Activated naive CD4-positive, alpha-beta T cell treated with anti-CD3 and anti-CD28 coated beads for 36 hours (primary cell): ENCODE measurements at regions not wholly inside any gene's neighbourhood (a gene's known extent, or its start where the extent isn't known, plus 50 kb on each side); places are given as distances from the start of the nearest gene placed in this dataset.

Experiments used
- CTCF ChIA-PET: fragments of 350-600 bp; sonication (Branson Sonifier 250); formaldehyde crosslinking; loops from one replicate; lab custom pipeline; 2021; ENCODE audit warnings: antibody characterized with exemption; lab: Charles Lee
- DNase-seq: peaks from one replicate; pipeline ENCODE4 v3.0.0-alpha.2; 2020
- H3K27ac Mint-ChIP-seq: one replicate; pipeline ENCODE4 v1.8.0; 2021; ENCODE audit warnings: mild to moderate bottlenecking, mixed read lengths
- H3K27me3 Mint-ChIP-seq: one replicate; pipeline ENCODE4 v1.8.0; 2021; ENCODE audit warnings: low read depth, mixed read lengths
- H3K36me3 Mint-ChIP-seq: one replicate; pipeline ENCODE4 v1.8.0; 2021; ENCODE audit warnings: low read depth, mixed read lengths
- H3K4me1 Mint-ChIP-seq: one replicate; pipeline ENCODE4 v1.8.0; 2021; ENCODE audit warnings: low read depth, mixed read lengths
- H3K4me3 Mint-ChIP-seq: one replicate; pipeline ENCODE4 v1.8.0; 2021; ENCODE audit warnings: mild to moderate bottlenecking, moderate library complexity, mixed read lengths
- H3K9me3 Mint-ChIP-seq: one replicate; pipeline ENCODE4 v1.8.0; 2021; ENCODE audit warnings: mixed read lengths
- intact Hi-C: fragments of 100-400 bp; cut with micrococcal nuclease; formaldehyde crosslinking; loops from one replicate; pipeline ENCODE4 v1.15.1; 2023

- CTCF ChIA-PET: no interaction called here
- intact Hi-C loops: no loop called here
- Mint-ChIP-seq H3K27ac (no peak overlapping the region), H3K4me1 (no peaks in the 10 kb centered on the region), H3K36me3 (no peaks in the 10 kb centered on the region), H3K27me3 (no peaks in the 10 kb centered on the region), H3K9me3 (peaks cover 2% of the 10 kb centered on the region), H3K4me3 (no peak overlapping the region)
- DNase-seq: no peak
These were observed 885.8 kb downstream of the KCNA4 start for GRCh38 chr11:29131055-29131454.

GRCh38 chr11:29129844-29130243 is 887.0 kb downstream of the KCNA4 start:
- H3K27ac Mint-ChIP-seq: no peak overlapping the region
- CTCF ChIA-PET: no interaction called here

GRCh38 chr11:29127461-29127860 is 889.4 kb downstream of the KCNA4 start:
- no peak overlapping the region for H3K27ac Mint-ChIP-seq
- no peaks in the 10 kb centered on the region for H3K36me3 Mint-ChIP-seq
- no peak overlapping the region for H3K4me3 Mint-ChIP-seq
- H3K27me3 Mint-ChIP-seq: no peaks in the 10 kb centered on the region
- peaks cover 2% of the 10 kb centered on the region for H3K9me3 Mint-ChIP-seq
- intact Hi-C loops: no loop called here
- CTCF ChIA-PET: no interaction called here
- DNase-seq: no peak
- no peaks in the 10 kb centered on the region for H3K4me1 Mint-ChIP-seq

More at GRCh38 chr11:29129844-29130243, 887.0 kb downstream of the KCNA4 start:
- Mint-ChIP-seq H3K27me3 (no peaks in the 10 kb centered on the region), H3K4me1 (no peaks in the 10 kb centered on the region), H3K36me3 (no peaks in the 10 kb centered on the region), H3K9me3 (peaks cover 2% of the 10 kb centered on the region), H3K4me3 (no peak overlapping the region)
- DNase-seq: no peak
- intact Hi-C loops: no loop called here

- CTCF ChIA-PET: no interaction called here
These were observed 891.2 kb downstream of the KCNA4 start for GRCh38 chr11:29125606-29126005.

GRCh38 chr11:29124470-29124869 is 892.4 kb downstream of the KCNA4 start:
- Mint-ChIP-seq H3K27ac (no peak overlapping the region), H3K4me1 (no peaks in the 10 kb centered on the region), H3K9me3 (no peaks in the 10 kb centered on the region), H3K36me3 (no peaks in the 10 kb centered on the region), H3K27me3 (no peaks in the 10 kb centered on the region), H3K4me3 (no peak overlapping the region)
- CTCF ChIA-PET: no interaction called here
- intact Hi-C loops: no loop called here
- DNase-seq: no peak

More at GRCh38 chr11:29125606-29126005, 891.2 kb downstream of the KCNA4 start:
- intact Hi-C loops: no loop called here
- DNase-seq: no peak
- Mint-ChIP-seq H3K4me1 (no peaks in the 10 kb centered on the region), H3K36me3 (no peaks in the 10 kb centered on the region), H3K4me3 (no peak overlapping the region), H3K27ac (no peak overlapping the region), H3K27me3 (no peaks in the 10 kb centered on the region), H3K9me3 (no peaks in the 10 kb centered on the region)

- Mint-ChIP-seq H3K27me3 (no peaks in the 10 kb centered on the region), H3K27ac (no peak overlapping the region), H3K4me1 (no peaks in the 10 kb centered on the region), H3K9me3 (no peaks in the 10 kb centered on the region), H3K4me3 (no peak overlapping the region), H3K36me3 (no peaks in the 10 kb centered on the region)
- intact Hi-C loops: no loop called here
- DNase-seq: no peak
- CTCF ChIA-PET: no interaction called here
These were observed 896.9 kb downstream of the KCNA4 start for GRCh38 chr11:29119707-29120618.

GRCh38 chr11:29119116-29119515 is 897.7 kb downstream of the KCNA4 start:
- Mint-ChIP-seq H3K27ac (no peak overlapping the region), H3K27me3 (no peaks in the 10 kb centered on the region), H3K4me1 (no peaks in the 10 kb centered on the region), H3K36me3 (no peaks in the 10 kb centered on the region), H3K4me3 (no peak overlapping the region), H3K9me3 (no peaks in the 10 kb centered on the region)
- no peak for DNase-seq
- CTCF ChIA-PET: no interaction called here
- intact Hi-C loops: no loop called here

GRCh38 chr11:29100967-29101366 is 915.9 kb downstream of the KCNA4 start:
- H3K27me3 Mint-ChIP-seq: no peaks in the 10 kb centered on the region
- CTCF ChIA-PET: no interaction called here
- H3K27ac Mint-ChIP-seq: no peak overlapping the region
- H3K9me3 Mint-ChIP-seq: peaks cover 13% of the 10 kb centered on the region
- intact Hi-C loops: no loop called here
- H3K4me1 Mint-ChIP-seq: no peaks in the 10 kb centered on the region
- no peak overlapping the region for H3K4me3 Mint-ChIP-seq
- no peak for DNase-seq
- no peaks in the 10 kb centered on the region for H3K36me3 Mint-ChIP-seq

- H3K9me3 Mint-ChIP-seq: peaks cover 9% of the 10 kb centered on the region
- DNase-seq: no peak
- intact Hi-C loops: no loop called here
- H3K36me3 Mint-ChIP-seq: no peaks in the 10 kb centered on the region
- H3K4me3 Mint-ChIP-seq: no peak overlapping the region
- H3K27me3 Mint-ChIP-seq: no peaks in the 10 kb centered on the region
- H3K27ac Mint-ChIP-seq: no peak overlapping the region
- CTCF ChIA-PET: no interaction called here
- no peaks in the 10 kb centered on the region for H3K4me1 Mint-ChIP-seq
These were observed 921.0 kb downstream of the KCNA4 start for GRCh38 chr11:29095821-29096220.

GRCh38 chr11:29093416-29094120 is 923.3 kb downstream of the KCNA4 start:
- DNase-seq: no peak
- CTCF ChIA-PET: no interaction called here
- Mint-ChIP-seq H3K36me3 (no peaks in the 10 kb centered on the region), H3K27me3 (no peaks in the 10 kb centered on the region), H3K9me3 (peaks cover 9% of the 10 kb centered on the region), H3K4me3 (no peak overlapping the region), H3K27ac (no peak overlapping the region), H3K4me1 (no peaks in the 10 kb centered on the region)
- intact Hi-C loops: no loop called here

- intact Hi-C loops: no loop called here
- H3K4me1 Mint-ChIP-seq: no peaks in the 10 kb centered on the region
- DNase-seq: no peak
- no peaks in the 10 kb centered on the region for H3K27me3 Mint-ChIP-seq
- H3K4me3 Mint-ChIP-seq: no peak overlapping the region
- no peak overlapping the region for H3K27ac Mint-ChIP-seq
- peaks cover 3% of the 10 kb centered on the region for H3K9me3 Mint-ChIP-seq
- H3K36me3 Mint-ChIP-seq: no peaks in the 10 kb centered on the region
- CTCF ChIA-PET: no interaction called here
These were observed 929.5 kb downstream of the KCNA4 start for GRCh38 chr11:29087200-29087812.

GRCh38 chr11:29075726-29076125 is 941.1 kb downstream of the KCNA4 start:
- Mint-ChIP-seq H3K4me3 (no peak overlapping the region), H3K27me3 (no peaks in the 10 kb centered on the region), H3K9me3 (peaks cover 26% of the 10 kb centered on the region), H3K36me3 (no peaks in the 10 kb centered on the region), H3K4me1 (no peaks in the 10 kb centered on the region), H3K27ac (no peak overlapping the region)
- CTCF ChIA-PET: no interaction called here
- intact Hi-C loops: no loop called here
- DNase-seq: no peak
